ENCODE measurements at regions not wholly inside any gene's neighbourhood (a gene's known extent, or its start where the extent isn't known, plus 50 kb on each side); places are given as distances from the start of the nearest gene placed in this dataset.

DNA sequence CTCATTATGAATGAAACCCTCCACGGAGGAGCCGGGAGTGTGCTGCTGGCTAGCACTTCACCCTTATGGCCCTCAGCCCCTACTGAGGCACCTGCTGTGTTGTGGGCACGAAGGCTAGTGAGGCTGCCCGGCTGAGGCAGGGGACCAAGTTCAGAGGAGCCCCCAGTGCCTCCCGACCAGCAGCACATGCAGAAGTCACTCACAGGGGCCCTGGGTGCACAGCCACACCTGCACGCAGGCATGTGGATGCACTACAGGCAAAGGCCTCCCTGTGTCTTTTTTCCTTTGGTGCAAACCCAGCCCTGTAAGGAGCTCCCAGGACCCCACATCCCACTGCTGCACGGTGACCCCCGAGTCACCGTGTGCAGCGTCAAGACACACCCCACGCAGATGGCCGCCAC is 261.5 kb downstream of the BRD1 start:
- H3K27me3 ChIP-seq (ENCODE audit: control insufficient read depth, insufficient read depth, low read length) = no peaks in the 10 kb centered on the region
- peak in 1 of 2 donors; percentile 4 for DNase-seq
- no peak overlapping the region for H3K27ac ChIP-seq (ENCODE audit: low read length)

DNA sequence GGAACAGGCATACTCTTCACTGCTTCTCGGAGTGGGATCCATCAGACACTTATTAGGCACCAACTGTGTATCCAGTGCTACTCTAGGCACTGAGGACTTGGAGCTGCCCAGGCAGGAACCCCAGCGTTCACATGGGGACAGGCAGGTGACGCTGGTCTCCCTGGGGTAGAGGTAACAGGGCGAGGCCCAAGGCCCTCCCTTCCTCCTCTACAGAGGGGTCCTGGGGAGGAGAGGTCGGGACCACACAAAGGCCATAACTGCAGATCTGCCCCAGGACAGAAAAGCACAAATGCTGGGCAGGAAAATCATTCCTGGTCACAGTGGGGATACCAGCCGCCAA is 262.2 kb downstream of the BRD1 start:
- Histone ChIP-seq H3K27ac (ENCODE audit: low read length) (no peak overlapping the region), H3K27me3 (ENCODE audit: control insufficient read depth, insufficient read depth, low read length) (no peaks in the 10 kb centered on the region), H3K4me3 (ENCODE audit: low read length) (no peak overlapping the region), H3K4me1 (ENCODE audit: control insufficient read depth, insufficient read depth, low read length) (peaks cover 5% of the 10 kb centered on the region), H3K36me3 (ENCODE audit: control insufficient read depth, insufficient read depth, low read length) (no peaks in the 10 kb centered on the region), H3K9me3 (ENCODE audit: control insufficient read depth, insufficient read depth, low read length) (no peaks in the 10 kb centered on the region)
- Mint-ChIP-seq H3K9me3 (no peaks in the 10 kb centered on the region), H3K36me3 (no peaks in the 10 kb centered on the region), H3K4me1 (peaks cover 5 to 33% of the 10 kb centered on the region in 2 donors), H3K27me3 (ENCODE audit: low read depth in 2 of 2) (no peaks in the 10 kb centered on the region), H3K4me3 (no peak overlapping the region), H3K27ac (no peak overlapping the region)
- intact Hi-C loops (cut with micrococcal nuclease) = no loop called here
- peak in 1 of 2 donors; percentile 10 for DNase-seq
- WGBS (ENCODE audit: insufficient coverage) = 72% methylated on average over 5 of the region's 6 CpGs
- ATAC-seq = no peak
- TF ChIP-seq, protein P1, sequence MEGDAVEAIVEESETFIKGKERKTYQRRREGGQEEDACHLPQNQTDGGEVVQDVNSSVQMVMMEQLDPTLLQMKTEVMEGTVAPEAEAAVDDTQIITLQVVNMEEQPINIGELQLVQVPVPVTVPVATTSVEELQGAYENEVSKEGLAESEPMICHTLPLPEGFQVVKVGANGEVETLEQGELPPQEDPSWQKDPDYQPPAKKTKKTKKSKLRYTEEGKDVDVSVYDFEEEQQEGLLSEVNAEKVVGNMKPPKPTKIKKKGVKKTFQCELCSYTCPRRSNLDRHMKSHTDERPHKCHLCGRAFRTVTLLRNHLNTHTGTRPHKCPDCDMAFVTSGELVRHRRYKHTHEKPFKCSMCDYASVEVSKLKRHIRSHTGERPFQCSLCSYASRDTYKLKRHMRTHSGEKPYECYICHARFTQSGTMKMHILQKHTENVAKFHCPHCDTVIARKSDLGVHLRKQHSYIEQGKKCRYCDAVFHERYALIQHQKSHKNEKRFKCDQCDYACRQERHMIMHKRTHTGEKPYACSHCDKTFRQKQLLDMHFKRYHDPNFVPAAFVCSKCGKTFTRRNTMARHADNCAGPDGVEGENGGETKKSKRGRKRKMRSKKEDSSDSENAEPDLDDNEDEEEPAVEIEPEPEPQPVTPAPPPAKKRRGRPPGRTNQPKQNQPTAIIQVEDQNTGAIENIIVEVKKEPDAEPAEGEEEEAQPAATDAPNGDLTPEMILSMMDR (IDR thresholded peaks at IDR 0.05) = no peak

More for the DNA sequence above, 261.5 kb downstream of the BRD1 start:
- Histone ChIP-seq H3K4me3 (ENCODE audit: low read length) (no peak overlapping the region), H3K4me1 (ENCODE audit: control insufficient read depth, insufficient read depth, low read length) (peaks cover 5% of the 10 kb centered on the region), H3K9me3 (ENCODE audit: control insufficient read depth, insufficient read depth, low read length) (no peaks in the 10 kb centered on the region), H3K36me3 (ENCODE audit: control insufficient read depth, insufficient read depth, low read length) (no peaks in the 10 kb centered on the region)
- 91% methylated on average over 12 of the region's 12 CpGs for WGBS (ENCODE audit: insufficient coverage)
- Mint-ChIP-seq H3K9me3 (no peaks in the 10 kb centered on the region), H3K27me3 (ENCODE audit: low read depth in 2 of 2) (no peaks in the 10 kb centered on the region), H3K4me3 (no peak overlapping the region), H3K27ac (no peak overlapping the region), H3K36me3 (no peaks in the 10 kb centered on the region), H3K4me1 (peaks cover 3 to 30% of the 10 kb centered on the region in 2 donors)
- no peak for ATAC-seq
- TF ChIP-seq, protein P1 (IDR thresholded peaks at IDR 0.05) = no peak
- intact Hi-C loops (cut with micrococcal nuclease) = no loop called here

DNA sequence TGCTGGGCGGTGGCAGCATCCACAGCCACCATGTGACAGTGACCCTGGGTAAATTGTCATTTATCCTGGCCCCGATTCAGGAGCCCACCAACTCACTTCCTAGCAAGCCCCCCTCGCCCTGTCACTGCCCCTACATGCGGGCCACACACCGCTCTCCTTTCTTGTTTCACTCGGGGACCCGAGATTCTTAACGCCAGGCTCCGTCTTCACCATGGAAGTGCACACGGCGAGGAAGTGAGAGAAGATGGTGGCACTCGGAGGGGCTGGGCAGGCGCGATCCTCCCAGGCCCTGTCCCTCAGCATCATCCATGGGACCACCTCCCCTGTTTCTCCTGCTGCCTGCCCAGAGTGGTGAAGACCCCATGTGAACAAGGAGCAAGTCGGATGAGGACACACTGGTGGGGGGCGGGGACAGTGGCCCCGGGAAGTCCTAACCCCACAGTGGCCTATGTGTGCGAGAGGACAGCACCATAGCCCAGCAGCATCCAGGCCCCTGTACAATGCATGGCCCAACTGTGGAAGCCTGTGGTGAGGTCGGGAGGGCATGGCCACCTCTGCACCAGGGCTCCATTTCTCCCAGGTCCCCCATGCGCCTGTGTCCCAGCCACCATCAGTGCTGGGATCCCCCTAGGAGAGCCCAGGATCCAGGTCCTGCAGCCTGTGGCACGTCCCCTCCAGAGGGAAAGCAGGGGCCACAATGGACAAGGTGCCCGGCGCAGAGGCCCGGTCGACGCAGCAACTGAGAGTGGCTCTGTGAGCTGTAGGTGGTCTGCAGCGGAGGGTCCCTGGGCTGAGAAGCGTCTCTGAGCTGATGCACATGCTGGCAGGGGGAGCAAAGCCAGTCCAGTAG is 262.8 kb downstream of the BRD1 start:
- H3K36me3 Mint-ChIP-seq = no peaks in the 10 kb centered on the region
- TF ChIP-seq, protein P1 (IDR thresholded peaks at IDR 0.05) = no peak
- Histone ChIP-seq H3K27me3 (ENCODE audit: control insufficient read depth, insufficient read depth, low read length) (no peaks in the 10 kb centered on the region), H3K4me3 (ENCODE audit: low read length) (no peak overlapping the region), H3K9me3 (ENCODE audit: control insufficient read depth, insufficient read depth, low read length) (no peaks in the 10 kb centered on the region), H3K27ac (ENCODE audit: low read length) (no peak overlapping the region), H3K36me3 (ENCODE audit: control insufficient read depth, insufficient read depth, low read length) (no peaks in the 10 kb centered on the region), H3K4me1 (ENCODE audit: control insufficient read depth, insufficient read depth, low read length) (peaks cover 5% of the 10 kb centered on the region)
- WGBS (ENCODE audit: insufficient coverage) = 93% methylated on average over 28 of the region's 28 CpGs
- no peaks in the 10 kb centered on the region for H3K27me3 Mint-ChIP-seq (ENCODE audit: low read depth in 2 of 2)
- intact Hi-C loops (cut with micrococcal nuclease) = no loop called here
- no peak for ATAC-seq
- no peak overlapping the region for H3K27ac Mint-ChIP-seq
- H3K4me1 Mint-ChIP-seq = peaks cover 5 to 33% of the 10 kb centered on the region in 2 donors
- H3K9me3 Mint-ChIP-seq = no peaks in the 10 kb centered on the region
- no peak for DNase-seq
- H3K4me3 Mint-ChIP-seq = no peak overlapping the region

DNA sequence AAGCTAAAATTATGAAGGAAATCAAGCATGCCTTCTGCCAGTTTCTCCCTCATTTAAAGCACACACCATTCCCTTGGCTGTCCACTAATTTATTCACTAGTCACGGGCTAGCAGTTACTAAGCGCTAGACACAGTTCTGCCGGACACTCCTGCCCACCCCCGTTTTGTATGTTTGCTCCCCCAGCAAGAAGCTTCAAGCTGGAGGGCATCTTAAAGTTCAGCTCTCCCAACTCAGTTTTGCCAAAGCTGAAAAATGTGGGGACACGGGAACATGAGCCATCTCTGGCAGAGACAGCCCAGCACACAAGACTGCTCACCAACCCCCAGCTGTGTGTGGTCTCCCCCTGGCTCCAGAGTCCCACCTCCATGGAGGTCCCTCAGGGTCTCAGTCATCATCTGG is 263.6 kb downstream of the BRD1 start:
- Mint-ChIP-seq H3K27ac (no peak overlapping the region), H3K4me1 (peaks cover 5 to 29% of the 10 kb centered on the region in 2 donors), H3K9me3 (no peaks in the 10 kb centered on the region), H3K4me3 (no peak overlapping the region), H3K27me3 (ENCODE audit: low read depth in 2 of 2) (no peaks in the 10 kb centered on the region), H3K36me3 (no peaks in the 10 kb centered on the region)
- Histone ChIP-seq H3K36me3 (ENCODE audit: control insufficient read depth, insufficient read depth, low read length) (no peaks in the 10 kb centered on the region), H3K27me3 (ENCODE audit: control insufficient read depth, insufficient read depth, low read length) (no peaks in the 10 kb centered on the region), H3K4me3 (ENCODE audit: low read length) (no peak overlapping the region), H3K9me3 (ENCODE audit: control insufficient read depth, insufficient read depth, low read length) (no peaks in the 10 kb centered on the region), H3K4me1 (ENCODE audit: control insufficient read depth, insufficient read depth, low read length) (peaks cover 5% of the 10 kb centered on the region), H3K27ac (ENCODE audit: low read length) (no peak overlapping the region)
- TF ChIP-seq, protein P1 (IDR thresholded peaks at IDR 0.05) = no peak
- 95% methylated on average over 5 of the region's 5 CpGs for WGBS (ENCODE audit: insufficient coverage)
- intact Hi-C loops (cut with micrococcal nuclease) = no loop called here
- DNase-seq (no peak), ATAC-seq (no peak)
